BLaER1 (cell line): ENCODE measurements at regions not wholly inside any gene's neighbourhood (a gene's known extent, or its start where the extent isn't known, plus 50 kb on each side); places are given as distances from the start of the nearest gene placed in this dataset.

Experiments used
- H3K27ac ChIP-seq: shearing (Covaris generic); formaldehyde crosslinking; 2 replicates; pipeline ENCODE4 v1.8.1; 2022
- H3K27me3 ChIP-seq: shearing (Covaris generic); formaldehyde crosslinking; 2 replicates; pipeline ENCODE4 v1.8.1; 2022
- H3K36me3 ChIP-seq: shearing (Covaris generic); formaldehyde crosslinking; 2 replicates; pipeline ENCODE4 v1.8.1; 2022
- H3K4me1 ChIP-seq: shearing (Covaris generic); formaldehyde crosslinking; 2 replicates; pipeline ENCODE4 v1.8.1; 2022
- H3K4me2 ChIP-seq: shearing (Covaris generic); formaldehyde crosslinking; 2 replicates; pipeline ENCODE4 v1.8.1; 2022
- H3K4me3 ChIP-seq: shearing (Covaris generic); formaldehyde crosslinking; 2 replicates; pipeline ENCODE4 v1.8.1; 2022
- H3K9ac ChIP-seq: shearing (Covaris generic); formaldehyde crosslinking; 2 replicates; pipeline ENCODE4 v1.8.1; 2022
- H3K9me3 ChIP-seq: shearing (Covaris generic); formaldehyde crosslinking; 2 replicates; pipeline ENCODE4 v1.8.1; 2022
- H4K20me1 ChIP-seq: shearing (Covaris generic); formaldehyde crosslinking; 2 replicates; pipeline ENCODE4 v1.8.1; 2022
- Cebpa-rat ChIP-seq: shearing (Covaris generic); IDR thresholded peaks from 2 replicates; pipeline ENCODE4 v1.8.1; 2022

GRCh38 chr5:91707521-91707841 lies 324.4 kb upstream of the ARRDC3 start:
- no peak for TF ChIP-seq Cebpa-rat
- Histone ChIP-seq H3K9ac (no peak overlapping the region), H4K20me1 (no peaks in the 10 kb centered on the region)

GRCh38 chr5:91706785-91707520 lies 323.8 kb upstream of the ARRDC3 start:
- Histone ChIP-seq H3K4me3 (no peak overlapping the region), H3K27ac (no peak overlapping the region), H3K4me1 (no peaks in the 10 kb centered on the region), H4K20me1 (no peaks in the 10 kb centered on the region), H3K36me3 (no peaks in the 10 kb centered on the region), H3K4me2 (no peak overlapping the region), H3K9me3 (no peaks in the 10 kb centered on the region), H3K9ac (no peak overlapping the region), H3K27me3 (no peaks in the 10 kb centered on the region)
- TF ChIP-seq Cebpa-rat, result no peak

More at GRCh38 chr5:91707521-91707841, 324.4 kb upstream of the ARRDC3 start:
- Histone ChIP-seq H3K36me3 (no peaks in the 10 kb centered on the region), H3K4me3 (no peak overlapping the region), H3K9me3 (no peaks in the 10 kb centered on the region), H3K27ac (no peak overlapping the region), H3K4me2 (no peak overlapping the region), H3K27me3 (no peaks in the 10 kb centered on the region), H3K4me1 (no peaks in the 10 kb centered on the region)

DNA sequence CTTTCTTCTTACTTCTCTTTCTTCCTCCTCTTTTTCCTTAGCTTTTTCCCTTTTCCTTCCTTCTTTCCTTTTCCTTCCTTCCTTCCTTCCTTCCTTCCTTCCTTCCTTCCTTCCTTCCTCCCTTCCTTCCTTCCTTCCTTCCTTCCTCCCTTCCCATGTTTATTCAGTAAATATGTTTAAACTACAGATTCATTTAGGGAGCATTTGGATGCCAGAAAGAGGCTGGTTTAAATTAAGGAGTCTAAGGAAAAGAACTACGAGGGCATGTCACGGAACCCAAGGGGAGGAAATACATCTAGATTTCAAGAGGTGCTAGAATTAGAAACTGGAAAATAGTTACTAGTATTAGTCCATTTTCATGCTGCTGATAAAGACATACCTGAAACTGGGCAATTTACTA lies 320.0 kb upstream of the ARRDC3 start:
- Histone ChIP-seq H4K20me1 (no peaks in the 10 kb centered on the region), H3K4me2 (no peak overlapping the region), H3K27ac (no peak overlapping the region), H3K36me3 (no peaks in the 10 kb centered on the region), H3K27me3 (no peaks in the 10 kb centered on the region), H3K9ac (no peak overlapping the region), H3K4me3 (no peak overlapping the region), H3K9me3 (no peaks in the 10 kb centered on the region), H3K4me1 (no peaks in the 10 kb centered on the region)
- TF ChIP-seq Cebpa-rat, result no peak

DNA sequence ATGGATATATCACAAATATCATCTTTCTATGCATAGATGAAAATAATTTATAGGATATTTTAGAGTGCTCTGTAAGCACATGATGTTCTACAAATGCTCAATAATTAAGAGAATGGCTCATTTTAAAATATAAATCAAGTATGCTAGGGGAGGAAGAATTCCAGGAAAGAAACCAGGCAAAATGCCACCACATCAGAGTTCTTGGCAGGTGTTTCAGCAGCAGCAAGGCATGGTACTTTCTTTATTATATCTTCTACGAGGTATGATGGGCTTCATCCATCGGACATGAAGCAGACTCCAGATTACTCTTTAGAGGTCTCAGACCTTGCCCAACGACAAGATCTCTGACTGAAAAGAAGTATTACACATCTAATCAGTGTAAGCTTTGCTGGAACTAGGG lies 316.3 kb upstream of the ARRDC3 start:
- Histone ChIP-seq H3K4me2 (no peak overlapping the region), H3K9me3 (no peaks in the 10 kb centered on the region), H3K9ac (no peak overlapping the region), H3K4me1 (no peaks in the 10 kb centered on the region), H3K27ac (no peak overlapping the region), H3K36me3 (no peaks in the 10 kb centered on the region), H3K4me3 (no peak overlapping the region), H4K20me1 (no peaks in the 10 kb centered on the region), H3K27me3 (no peaks in the 10 kb centered on the region)
- no peak for TF ChIP-seq Cebpa-rat

DNA sequence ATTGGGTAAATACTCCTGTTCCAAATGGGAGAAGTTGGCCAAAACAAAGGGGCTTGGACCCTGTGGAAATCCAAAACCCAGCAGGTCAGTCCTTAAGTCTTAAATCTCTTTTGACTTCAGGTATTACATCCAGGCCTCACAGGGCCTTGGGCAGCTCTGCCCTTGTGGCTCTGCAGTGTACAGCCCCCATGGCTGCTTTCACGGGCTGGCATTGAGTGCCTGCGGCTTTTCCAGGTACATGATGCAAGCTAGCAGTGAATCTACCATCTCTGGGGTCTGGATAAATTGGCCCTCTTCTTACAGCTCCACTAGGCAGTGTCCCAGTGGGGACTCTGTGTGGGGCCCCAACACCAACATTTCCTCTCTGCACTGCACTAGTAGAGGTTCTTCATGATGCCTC lies 308.5 kb upstream of the ARRDC3 start:
- Histone ChIP-seq H3K27ac (no peak overlapping the region), H3K27me3 (no peaks in the 10 kb centered on the region), H3K9me3 (peaks cover 7% of the 10 kb centered on the region; the same call in 1 of the 2 replicates), H4K20me1 (no peaks in the 10 kb centered on the region), H3K4me1 (no peaks in the 10 kb centered on the region), H3K4me3 (no peak overlapping the region), H3K4me2 (no peak overlapping the region), H3K36me3 (no peaks in the 10 kb centered on the region), H3K9ac (no peak overlapping the region)
- TF ChIP-seq Cebpa-rat, result no peak

DNA sequence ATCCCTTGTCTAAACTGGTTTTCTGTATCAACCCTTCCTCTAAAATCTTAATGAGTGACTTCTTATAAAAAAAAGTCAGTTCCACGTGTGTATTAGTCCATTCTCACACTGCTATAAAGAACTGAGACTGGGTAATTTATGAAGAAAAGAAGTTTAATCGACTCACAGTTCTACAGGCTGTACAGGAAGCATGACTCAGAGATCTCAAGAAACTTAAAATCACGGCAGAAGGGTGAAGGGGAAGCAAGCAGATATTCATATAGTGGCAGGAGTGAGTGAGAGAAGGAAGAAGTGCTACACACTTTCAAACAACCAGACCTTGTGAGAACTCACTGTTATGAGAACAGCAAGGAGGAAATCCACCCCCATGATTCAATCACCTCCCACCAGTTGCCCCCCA lies 307.8 kb upstream of the ARRDC3 start:
- no peaks in the 10 kb centered on the region for H3K27me3 ChIP-seq
- no peaks in the 10 kb centered on the region for H4K20me1 ChIP-seq
- H3K9ac ChIP-seq, result no peak overlapping the region
- TF ChIP-seq Cebpa-rat, result no peak
- H3K4me1 ChIP-seq, result no peaks in the 10 kb centered on the region
- H3K4me3 ChIP-seq, result no peak overlapping the region
- no peaks in the 10 kb centered on the region for H3K36me3 ChIP-seq
- H3K4me2 ChIP-seq, result no peak overlapping the region
- H3K27ac ChIP-seq, result no peak overlapping the region
- H3K9me3 ChIP-seq, result peaks cover 7% of the 10 kb centered on the region; the same call in 1 of the 2 replicates

- Histone ChIP-seq H3K27ac (no peak overlapping the region), H3K36me3 (no peaks in the 10 kb centered on the region), H3K27me3 (no peaks in the 10 kb centered on the region), H3K9me3 (no peaks in the 10 kb centered on the region), H3K9ac (no peak overlapping the region), H3K4me1 (no peaks in the 10 kb centered on the region), H4K20me1 (no peaks in the 10 kb centered on the region), H3K4me3 (no peak overlapping the region), H3K4me2 (no peak overlapping the region)
- TF ChIP-seq Cebpa-rat, result no peak
Observed at GRCh38 chr5:91687430-91687829, 304.3 kb upstream of the ARRDC3 start.

GRCh38 chr5:91684625-91685024 lies 301.5 kb upstream of the ARRDC3 start:
- Histone ChIP-seq H3K36me3 (no peaks in the 10 kb centered on the region), H3K27me3 (no peaks in the 10 kb centered on the region), H4K20me1 (no peaks in the 10 kb centered on the region), H3K9me3 (no peaks in the 10 kb centered on the region), H3K27ac (no peak overlapping the region), H3K9ac (no peak overlapping the region), H3K4me2 (no peak overlapping the region), H3K4me3 (no peak overlapping the region), H3K4me1 (no peaks in the 10 kb centered on the region)
- TF ChIP-seq Cebpa-rat, result no peak

- H3K4me2 ChIP-seq, result no peak overlapping the region
- no peaks in the 10 kb centered on the region for H3K36me3 ChIP-seq
- H3K9ac ChIP-seq, result no peak overlapping the region
- no peak overlapping the region for H3K27ac ChIP-seq
- no peaks in the 10 kb centered on the region for H4K20me1 ChIP-seq
- H3K9me3 ChIP-seq, result no peaks in the 10 kb centered on the region
- no peak overlapping the region for H3K4me3 ChIP-seq
- H3K27me3 ChIP-seq, result no peaks in the 10 kb centered on the region
- no peaks in the 10 kb centered on the region for H3K4me1 ChIP-seq
- TF ChIP-seq Cebpa-rat, result no peak
Observed at GRCh38 chr5:91670563-91670962, 287.4 kb upstream of the ARRDC3 start.

DNA sequence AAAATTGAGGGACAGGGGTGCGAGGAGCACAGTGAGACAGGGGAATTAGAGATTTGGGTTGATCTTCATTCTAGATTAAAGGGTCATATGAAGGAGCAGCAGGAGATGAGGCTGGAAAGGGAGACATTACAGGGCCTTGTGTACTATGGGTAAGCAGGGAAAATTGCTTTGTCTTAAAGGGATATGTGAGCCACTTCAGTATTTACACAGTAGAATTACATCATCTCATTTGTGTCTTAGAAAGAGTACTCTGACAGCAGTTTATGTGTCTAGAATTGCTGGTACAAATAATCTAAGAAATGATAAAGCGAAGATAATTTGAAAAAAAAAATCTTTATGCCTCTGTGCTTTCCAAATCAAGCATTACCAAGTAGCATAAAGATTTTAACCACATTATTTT lies 287.0 kb upstream of the ARRDC3 start:
- no peak overlapping the region for H3K4me2 ChIP-seq
- H4K20me1 ChIP-seq, result no peaks in the 10 kb centered on the region
- no peaks in the 10 kb centered on the region for H3K4me1 ChIP-seq
- H3K9ac ChIP-seq, result no peak overlapping the region
- no peaks in the 10 kb centered on the region for H3K9me3 ChIP-seq
- H3K27me3 ChIP-seq, result no peaks in the 10 kb centered on the region
- no peaks in the 10 kb centered on the region for H3K36me3 ChIP-seq
- TF ChIP-seq Cebpa-rat, result no peak
- no peak overlapping the region for H3K4me3 ChIP-seq
- no peak overlapping the region for H3K27ac ChIP-seq

DNA sequence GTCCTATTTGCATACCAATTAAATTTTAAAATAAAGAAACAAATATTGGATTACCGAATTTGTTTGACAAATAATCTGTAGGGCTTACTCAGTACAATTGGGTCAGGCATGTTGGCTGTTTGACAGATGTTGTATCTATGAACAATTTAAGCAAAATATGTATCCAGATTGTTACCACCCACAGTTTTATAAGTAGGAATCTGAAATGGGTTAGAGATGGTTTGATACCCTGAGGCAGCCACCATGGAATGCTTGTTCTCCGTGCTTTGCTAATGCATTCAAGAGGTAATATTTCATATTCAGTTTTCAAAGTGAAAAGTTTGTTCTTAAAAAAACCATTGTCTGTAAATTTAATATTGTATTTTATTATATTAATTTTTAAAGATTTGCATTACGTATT lies 285.1 kb upstream of the ARRDC3 start:
- Histone ChIP-seq H3K9ac (no peak overlapping the region), H3K4me2 (no peak overlapping the region), H3K4me3 (no peak overlapping the region), H3K36me3 (no peaks in the 10 kb centered on the region), H4K20me1 (no peaks in the 10 kb centered on the region), H3K4me1 (no peaks in the 10 kb centered on the region), H3K27me3 (no peaks in the 10 kb centered on the region), H3K27ac (no peak overlapping the region), H3K9me3 (no peaks in the 10 kb centered on the region)
- no peak for TF ChIP-seq Cebpa-rat
